ENCODE measurements at regions not wholly inside any gene's neighbourhood (a gene's known extent, or its start where the extent isn't known, plus 50 kb on each side); places are given as distances from the start of the nearest gene placed in this dataset.

DNA sequence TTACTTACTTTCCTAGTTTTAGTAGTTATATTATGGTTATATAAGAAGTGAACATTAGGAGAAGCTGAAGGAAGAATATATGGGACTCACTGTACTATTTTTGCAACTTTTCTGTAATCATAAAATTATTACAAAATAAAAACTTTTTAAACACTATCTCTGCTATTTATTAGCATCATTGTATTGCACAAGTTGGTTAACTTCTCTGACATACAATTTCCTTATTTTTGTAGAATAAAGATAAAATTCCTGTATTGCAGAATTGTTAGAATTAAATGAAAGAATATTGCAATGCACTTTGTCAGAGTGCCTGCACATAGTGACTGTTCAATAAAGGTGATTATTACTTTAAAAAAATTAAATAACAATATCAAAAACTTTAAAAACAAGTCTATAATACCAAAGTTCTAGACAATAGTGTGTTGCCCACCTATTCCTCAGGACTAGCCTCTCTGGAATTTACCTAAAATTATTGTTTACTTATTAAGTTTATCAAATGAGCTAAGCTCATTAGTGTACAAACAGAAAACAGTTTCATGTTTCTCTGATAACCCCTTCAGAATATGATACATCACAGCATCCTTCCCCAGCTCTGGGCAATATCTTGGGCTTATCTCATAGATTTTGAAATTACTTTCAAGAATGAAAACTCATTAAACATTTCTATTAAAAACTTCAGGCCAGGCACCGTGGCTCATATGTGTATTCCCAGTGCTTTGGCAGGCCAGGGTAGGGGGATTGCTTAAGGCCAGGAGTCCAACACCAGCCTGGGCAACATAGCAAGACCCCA is 77.4 kb upstream of the TMPO start:
- DNase-seq (ENCODE audit: low spot score) = no peak

GRCh38 chr12:98438656-98439230 is 76.6 kb upstream of the TMPO start:
- DNase-seq (ENCODE audit: low spot score) = no peak

GRCh38 chr12:98439471-98439951 is 75.9 kb upstream of the TMPO start:
- DNase-seq (ENCODE audit: low spot score) = no peak

GRCh38 chr12:98439981-98440581 is 75.3 kb upstream of the TMPO start:
- peak; percentile 6 for DNase-seq (ENCODE audit: low spot score)

- DNase-seq (ENCODE audit: low spot score) = no peak
These were observed 69.3 kb upstream of the TMPO start for GRCh38 chr12:98446060-98446459.

GRCh38 chr12:98446682-98447081 is 68.7 kb upstream of the TMPO start:
- DNase-seq (ENCODE audit: low spot score) = no peak

GRCh38 chr12:98449584-98449983 is 65.8 kb upstream of the TMPO start:
- DNase-seq (ENCODE audit: low spot score) = no peak

DNA sequence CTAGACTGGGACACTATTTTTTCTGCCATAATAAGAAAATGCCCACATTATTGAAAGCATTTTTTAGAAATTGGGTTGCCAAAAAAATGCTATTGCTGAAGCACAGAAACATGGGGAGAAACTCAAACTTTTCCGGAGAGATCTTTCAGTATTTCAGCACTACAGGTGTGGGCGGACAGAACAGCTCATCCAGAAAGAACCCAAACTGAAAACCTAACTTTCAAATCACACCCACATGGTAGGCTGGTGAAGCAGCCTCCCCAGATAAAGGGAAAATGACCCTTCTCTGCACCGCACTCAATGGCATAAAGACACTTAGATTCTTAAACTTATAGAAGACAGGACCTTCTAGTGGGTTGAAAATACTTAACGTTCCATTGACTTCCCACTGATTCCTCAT is 62.3 kb upstream of the TMPO start:
- no peak for DNase-seq (ENCODE audit: low spot score)

DNA sequence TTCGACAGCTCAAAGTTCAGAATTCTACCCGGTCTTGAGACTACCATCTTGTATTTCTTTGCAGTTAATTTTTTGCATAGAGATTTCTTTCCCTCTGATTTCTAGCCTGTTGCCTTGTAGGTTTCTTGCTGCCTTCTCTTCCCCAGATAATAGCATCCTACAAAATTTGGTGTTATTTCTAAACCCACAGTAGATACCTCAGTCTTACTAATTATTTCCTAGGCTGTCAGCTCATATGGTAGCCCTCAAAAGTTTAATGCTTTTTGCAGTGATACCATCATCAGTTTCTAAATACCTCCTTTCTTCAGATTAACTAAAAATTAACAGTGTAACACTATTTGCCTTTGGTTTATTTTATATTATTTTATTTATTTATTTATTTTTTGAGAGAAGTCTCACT is 61.9 kb upstream of the TMPO start:
- no peak for DNase-seq (ENCODE audit: low spot score)

DNA sequence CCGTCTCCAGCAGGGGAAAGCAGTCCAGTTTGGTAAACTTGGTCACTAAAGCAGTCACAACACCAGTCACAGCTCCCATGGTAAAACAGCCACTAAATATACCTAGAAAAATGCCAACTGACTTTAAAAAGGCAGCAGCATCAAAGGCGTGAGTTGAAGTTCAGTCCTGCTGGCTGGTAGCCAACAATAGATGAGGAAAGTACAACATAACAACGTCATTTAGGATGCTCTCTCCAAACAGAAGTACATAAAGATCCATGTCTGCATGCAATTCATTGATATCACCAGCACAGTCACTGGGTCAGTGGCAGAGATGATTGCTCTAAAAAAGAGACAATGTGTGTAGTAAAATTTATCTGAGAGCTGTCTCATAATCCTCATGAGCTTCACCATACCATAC is 59.3 kb upstream of the TMPO start:
- DNase-seq (ENCODE audit: low spot score) = no peak

DNA sequence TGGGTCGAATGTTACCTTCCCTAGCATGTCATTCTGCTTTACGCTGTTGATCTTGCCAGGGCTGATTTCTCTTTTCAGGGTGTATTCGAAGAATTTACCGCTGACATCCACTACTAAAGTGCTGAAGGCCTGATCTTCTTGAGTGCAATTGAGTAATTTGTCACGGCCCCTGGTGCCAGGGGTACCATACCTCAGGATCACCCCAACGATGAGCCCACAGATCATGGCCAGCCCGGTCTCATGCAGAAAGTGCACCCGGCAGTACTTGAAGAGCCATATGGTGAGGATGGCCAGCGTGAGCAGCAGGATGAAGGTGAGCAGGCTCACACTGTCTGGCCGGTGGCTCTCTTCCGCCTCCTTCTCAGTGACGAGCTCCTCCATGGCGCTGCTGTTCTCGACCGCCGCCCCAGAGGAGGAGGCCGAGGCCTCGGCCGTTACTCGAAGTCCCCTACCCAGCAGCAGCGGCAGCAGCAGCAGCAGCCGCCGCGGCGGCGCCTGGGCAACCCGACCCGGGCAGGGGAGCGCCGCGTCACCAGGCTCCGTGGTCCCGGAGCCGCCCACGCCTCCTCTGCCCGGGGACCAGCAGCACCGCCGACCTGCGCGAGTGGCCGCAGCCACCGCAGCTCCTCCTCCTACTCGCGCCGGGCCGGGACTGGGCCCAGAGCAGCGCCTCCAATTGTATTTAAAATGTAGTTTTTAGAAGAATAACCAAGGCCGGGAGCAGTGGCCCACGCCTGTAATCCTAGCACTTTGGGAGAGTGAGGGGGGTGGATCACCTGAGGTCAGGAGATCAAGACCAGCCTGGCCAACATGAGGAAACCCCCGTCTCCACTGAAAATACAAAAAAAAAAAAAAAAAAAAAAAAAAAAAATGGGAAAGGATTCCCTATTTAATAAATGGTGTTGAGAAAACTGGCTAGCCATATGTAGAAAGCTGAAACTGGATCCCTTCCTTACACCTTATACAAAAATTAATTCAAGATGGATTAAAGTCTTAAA is 58.5 kb upstream of the TMPO start:
- DNase-seq (ENCODE audit: low spot score) = no peak

- DNase-seq (ENCODE audit: low spot score) = no peak
These were observed 51.2 kb upstream of the TMPO start for GRCh38 chr12:98464190-98464589.

- DNase-seq (ENCODE audit: low spot score) = no peak
These were observed 49.9 kb upstream of the TMPO start for GRCh38 chr12:98465505-98465904.
